ENCODE measurements at regions not wholly inside any gene's neighbourhood (a gene's known extent, or its start where the extent isn't known, plus 50 kb on each side); places are given as distances from the start of the nearest gene placed in this dataset.

- RAD21 ChIA-PET (ENCODE audit: low non-redundant PET in 1 of 2, low total read pairs in 2 of 2, uncharacterized antibody in 2 of 2, unreplicated experiment in 2 of 2): no interaction called here
- Histone ChIP-seq H3K9ac (ENCODE audit: low read length) (no peak overlapping the region), H3K4me3 (replicated peaks in 1 of 2; ENCODE audit: low read depth in 1 of 2, low read length in 2 of 2) (no peak overlapping the region), H4K20me1 (ENCODE audit: insufficient read depth) (no peaks in the 10 kb centered on the region), H3K36me3 (ENCODE audit: control insufficient read depth in 1 of 2, insufficient read depth in 2 of 2, low read length in 2 of 2) (no peaks in the 10 kb centered on the region), H3K9me2 (ENCODE audit: insufficient read depth) (no peaks in the 10 kb centered on the region), H2AFZ (ENCODE audit: low read depth, low read length, poor library complexity, severe bottlenecking) (no peak overlapping the region), H3K27ac (ENCODE audit: low read depth, low read length) (no peak overlapping the region), H3K9me3 (ENCODE audit: control insufficient read depth in 1 of 2, insufficient read depth in 1 of 2, low read depth in 1 of 2, low read length in 2 of 2) (no peaks in the 10 kb centered on the region), H3K4me1 (ENCODE audit: control insufficient read depth in 1 of 2, insufficient read depth in 2 of 2, low read length in 2 of 2) (peaks cover 5 to 6% of the 10 kb centered on the region in 2 experiments), H3K79me2 (ENCODE audit: insufficient read depth, low read length) (no peaks in the 10 kb centered on the region), H3K27me3 (ENCODE audit: insufficient read depth, low read length) (peaks cover 31% of the 10 kb centered on the region), H3K4me2 (ENCODE audit: low read length) (no peak overlapping the region)
- CTCF ChIA-PET: no interaction called here
- POLR2A ChIA-PET: no interaction called here
- intact Hi-C loops (cut with micrococcal nuclease): no loop called here
- no TSS peak for BruUV-seq (replicated peaks)
- DNase-seq (ENCODE audit: low read depth, low spot score): no peak
- TF ChIP-seq JUND (IDR thresholded peaks at IDR 0.05): no peak
- ATAC-seq: no peak
Observed at GRCh38 chr2:111711270-111711669, 172.7 kb downstream of the ANAPC1 start.

GRCh38 chr2:111712361-111712760 is 171.6 kb downstream of the ANAPC1 start:
- Histone ChIP-seq H3K27me3 (ENCODE audit: insufficient read depth, low read length) (peaks cover 25% of the 10 kb centered on the region), H3K27ac (ENCODE audit: low read depth, low read length) (no peak overlapping the region), H3K9me3 (ENCODE audit: control insufficient read depth in 1 of 2, insufficient read depth in 1 of 2, low read depth in 1 of 2, low read length in 2 of 2) (no peaks in the 10 kb centered on the region), H3K4me3 (replicated peaks in 1 of 2; ENCODE audit: low read depth in 1 of 2, low read length in 2 of 2) (no peak overlapping the region), H4K20me1 (ENCODE audit: insufficient read depth) (no peaks in the 10 kb centered on the region), H3K36me3 (ENCODE audit: control insufficient read depth in 1 of 2, insufficient read depth in 2 of 2, low read length in 2 of 2) (no peaks in the 10 kb centered on the region), H3K79me2 (ENCODE audit: insufficient read depth, low read length) (no peaks in the 10 kb centered on the region), H2AFZ (ENCODE audit: low read depth, low read length, poor library complexity, severe bottlenecking) (no peak overlapping the region), H3K9me2 (ENCODE audit: insufficient read depth) (no peaks in the 10 kb centered on the region), H3K4me1 (ENCODE audit: control insufficient read depth in 1 of 2, insufficient read depth in 2 of 2, low read length in 2 of 2) (no peaks in the 10 kb centered on the region), H3K9ac (ENCODE audit: low read length) (no peak overlapping the region), H3K4me2 (ENCODE audit: low read length) (no peak overlapping the region)
- DNase-seq (ENCODE audit: low read depth, low spot score) (no peak), ATAC-seq (no peak)
- ChIA-PET CTCF (no interaction called here), POLR2A (no interaction called here), RAD21 (ENCODE audit: low non-redundant PET in 1 of 2, low total read pairs in 2 of 2, uncharacterized antibody in 2 of 2, unreplicated experiment in 2 of 2) (no interaction called here)
- TF ChIP-seq CEBPB (IDR thresholded peaks at IDR 0.05; ENCODE audit: low read depth) (no peak), YY1 (IDR thresholded peaks at IDR 0.05; ENCODE audit: extremely low read depth, insufficient replicate concordance, low read depth, low read length) (no peak), TCF7L2 (IDR thresholded peaks at IDR 0.05; ENCODE audit: borderline replicate concordance, extremely low read depth, insufficient read depth, insufficient read length) (no peak), EZH2 (IDR thresholded peaks at IDR 0.05) (no peak)
- intact Hi-C loops (cut with micrococcal nuclease): no loop called here
- no TSS peak for BruUV-seq (replicated peaks)

Measured in HCT116 (cell line).